GM13977 (cell line): ENCODE measurements at regions not wholly inside any gene's neighbourhood (a gene's known extent, or its start where the extent isn't known, plus 50 kb on each side); places are given as distances from the start of the nearest gene placed in this dataset.

ENCODE experiments used
- DNase-seq: peaks from one replicate; pipeline ENCODE4 v3.0.0; 2012; ENCODE audit warnings: low spot score
- in situ Hi-C: fragments of 300-500 bp; cut with MboI; formaldehyde crosslinking; loops from one replicate; pipeline ENCODE4 v1.12.0; 2022; ENCODE audit warnings: low sequenced_read_pairs, low pct_unique_long_range_greater_than_20kb, mixed read lengths, inconsistent platforms; ENCODE audit not compliant: unreplicated experiment
- TF ChIP-seq, protein P1 (sequence below): IDR thresholded peaks from 2 replicates; pipeline ENCODE4 v1.5.1; 2012; ENCODE audit warnings: mild to moderate bottlenecking, control low read depth; ENCODE audit not compliant: insufficient read depth; ENCODE audit errors: extremely low read depth, missing control alignments

DNA sequence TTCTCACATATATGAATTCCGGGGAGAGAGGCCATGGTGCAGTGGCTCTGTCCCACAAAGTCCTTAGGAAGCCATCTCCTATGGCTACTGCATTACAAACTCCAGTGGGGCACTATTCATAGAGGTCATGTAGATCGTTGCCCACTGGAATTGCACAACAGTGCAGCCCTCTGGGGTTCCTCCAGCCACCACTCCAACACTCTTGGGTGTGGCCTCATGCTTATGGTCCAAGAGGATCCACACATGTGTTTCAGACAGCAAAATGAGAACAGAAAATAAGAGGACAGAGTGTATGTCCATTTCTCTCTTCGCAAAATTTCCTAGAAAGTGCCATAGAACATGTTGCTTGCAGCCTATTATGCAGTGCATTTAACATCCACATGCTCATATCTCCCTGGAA, 444.2 kb upstream of the FAM241A start:
- DNase-seq = no peak
- in situ Hi-C loops = no loop called here
- TF ChIP-seq, protein P1, sequence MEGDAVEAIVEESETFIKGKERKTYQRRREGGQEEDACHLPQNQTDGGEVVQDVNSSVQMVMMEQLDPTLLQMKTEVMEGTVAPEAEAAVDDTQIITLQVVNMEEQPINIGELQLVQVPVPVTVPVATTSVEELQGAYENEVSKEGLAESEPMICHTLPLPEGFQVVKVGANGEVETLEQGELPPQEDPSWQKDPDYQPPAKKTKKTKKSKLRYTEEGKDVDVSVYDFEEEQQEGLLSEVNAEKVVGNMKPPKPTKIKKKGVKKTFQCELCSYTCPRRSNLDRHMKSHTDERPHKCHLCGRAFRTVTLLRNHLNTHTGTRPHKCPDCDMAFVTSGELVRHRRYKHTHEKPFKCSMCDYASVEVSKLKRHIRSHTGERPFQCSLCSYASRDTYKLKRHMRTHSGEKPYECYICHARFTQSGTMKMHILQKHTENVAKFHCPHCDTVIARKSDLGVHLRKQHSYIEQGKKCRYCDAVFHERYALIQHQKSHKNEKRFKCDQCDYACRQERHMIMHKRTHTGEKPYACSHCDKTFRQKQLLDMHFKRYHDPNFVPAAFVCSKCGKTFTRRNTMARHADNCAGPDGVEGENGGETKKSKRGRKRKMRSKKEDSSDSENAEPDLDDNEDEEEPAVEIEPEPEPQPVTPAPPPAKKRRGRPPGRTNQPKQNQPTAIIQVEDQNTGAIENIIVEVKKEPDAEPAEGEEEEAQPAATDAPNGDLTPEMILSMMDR = no peak

DNA sequence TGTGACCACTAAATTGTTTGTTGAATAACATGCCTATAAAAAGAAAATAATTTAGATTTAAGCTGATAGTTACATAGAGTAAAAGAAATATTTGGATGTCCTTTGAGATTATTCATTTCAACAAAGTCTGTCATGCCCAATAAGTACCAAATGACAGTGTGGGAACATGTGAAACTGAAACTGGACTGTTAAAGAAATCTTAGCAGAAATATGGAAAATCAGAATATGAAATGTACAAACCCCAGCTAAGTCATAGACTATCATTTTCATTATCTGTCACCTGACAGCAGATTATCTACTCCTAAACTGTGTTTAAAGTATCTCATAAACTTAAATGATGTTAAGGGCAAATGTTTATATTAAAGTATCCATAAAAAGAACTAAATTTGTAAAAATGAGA, 437.8 kb upstream of the FAM241A start:
- TF ChIP-seq, protein P1 = no peak
- in situ Hi-C loops = no loop called here
- no peak for DNase-seq

DNA sequence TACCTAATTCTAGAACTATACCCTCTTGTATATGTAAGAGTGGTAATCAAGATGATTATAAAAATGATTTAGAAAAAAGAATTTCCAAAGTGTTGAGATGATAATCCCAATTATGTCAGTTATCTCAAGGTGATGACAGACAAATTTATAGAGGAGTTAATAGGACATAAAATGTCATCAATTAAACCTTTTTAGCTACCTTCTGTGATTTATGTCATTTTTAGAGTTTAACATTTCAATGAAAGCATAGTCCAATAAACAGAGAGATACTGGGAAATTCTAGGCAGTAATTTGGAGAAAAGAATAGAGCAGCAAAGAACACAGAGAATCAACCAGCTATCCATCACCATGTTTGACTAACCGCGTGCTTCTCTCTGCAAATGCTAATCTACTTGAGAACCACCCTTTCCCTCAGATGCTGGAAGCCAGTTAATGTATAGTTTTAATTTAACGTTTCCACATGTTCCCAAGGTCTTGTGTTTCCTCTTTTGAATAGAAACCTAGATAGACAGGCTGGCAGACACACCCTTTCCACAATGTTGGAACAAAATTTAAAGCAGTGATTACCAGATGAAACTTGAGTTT, 433.1 kb upstream of the FAM241A start:
- in situ Hi-C loops = no loop called here
- TF ChIP-seq, protein P1 = no peak
- no peak for DNase-seq

DNA sequence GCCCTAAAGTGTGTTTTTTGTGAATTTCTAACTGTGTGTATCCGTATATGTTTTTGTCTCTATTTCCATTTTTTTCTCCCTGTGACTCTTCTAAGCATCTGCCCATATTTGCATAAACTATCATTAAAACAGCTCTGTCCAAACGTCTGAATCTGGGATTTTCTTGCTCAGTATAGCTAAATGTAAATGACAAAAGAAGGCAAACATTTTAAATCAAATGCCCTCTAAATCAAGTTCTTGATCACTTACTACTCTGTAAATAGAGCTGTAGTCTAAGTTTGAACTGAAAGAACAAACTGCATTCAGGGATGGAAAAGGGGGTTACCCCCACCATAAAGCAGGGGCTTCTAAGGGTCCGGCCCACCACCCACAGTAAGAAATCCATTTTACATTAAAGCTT, 432.0 kb upstream of the FAM241A start:
- no peak for DNase-seq
- in situ Hi-C loops = no loop called here
- TF ChIP-seq, protein P1 = no peak

DNA sequence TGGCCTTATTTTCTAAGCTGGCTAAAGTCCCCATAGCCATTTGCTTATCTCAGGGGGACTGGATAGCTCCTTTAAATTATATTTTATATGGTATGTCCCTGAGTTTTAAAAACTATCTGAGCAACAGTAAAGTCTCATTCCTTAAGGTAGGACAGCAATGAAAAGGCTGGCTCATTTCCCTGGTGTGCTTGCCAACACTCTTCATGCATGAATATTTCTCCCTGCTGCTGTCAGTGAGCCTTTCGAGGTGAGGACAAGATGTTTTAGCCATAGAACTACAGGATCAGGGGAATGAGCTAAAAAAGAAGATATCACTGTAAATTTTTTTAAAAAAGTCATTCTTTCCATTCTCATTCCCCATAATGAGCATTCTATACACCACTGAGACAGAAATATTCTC, 427.3 kb upstream of the FAM241A start:
- in situ Hi-C loops = no loop called here
- no peak for DNase-seq
- TF ChIP-seq, protein P1 = no peak

DNA sequence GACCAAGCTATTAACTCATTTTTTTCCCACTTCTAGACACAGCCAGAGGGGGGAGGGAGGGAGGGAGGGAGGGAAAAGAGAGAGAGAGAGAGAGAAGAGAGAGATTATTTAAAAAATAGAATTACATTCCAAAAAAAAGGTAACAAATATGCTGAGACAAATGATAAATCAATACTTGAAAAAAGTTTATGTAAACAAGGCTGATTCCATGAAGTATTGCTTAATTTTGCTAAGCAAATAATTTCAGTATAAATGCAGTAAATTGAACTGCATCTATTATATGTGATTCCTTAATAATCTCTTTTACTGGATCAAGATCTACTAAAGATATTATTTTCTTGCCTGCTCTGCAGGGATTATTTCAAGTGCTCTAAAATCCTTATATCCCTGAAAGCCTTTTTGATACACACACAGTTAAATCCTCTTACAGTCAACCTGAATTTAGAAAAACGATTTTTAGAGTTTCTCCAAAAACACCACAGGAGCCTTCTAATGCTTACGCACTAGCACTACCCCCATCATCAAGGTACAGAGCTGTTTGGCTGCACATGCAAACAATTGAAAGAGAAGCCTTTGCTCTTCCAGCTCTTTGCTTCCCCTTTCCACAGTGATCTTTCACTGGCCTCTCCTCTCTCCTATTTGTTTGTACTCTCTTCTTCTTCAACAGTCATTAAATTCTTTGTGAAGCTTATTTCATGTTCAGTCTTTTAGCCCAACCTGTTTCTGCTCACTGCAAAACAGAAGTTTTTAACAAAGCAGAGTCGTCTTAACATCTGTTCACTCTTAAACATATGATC, 426.3 kb upstream of the FAM241A start:
- in situ Hi-C loops = no loop called here
- DNase-seq = no peak
- TF ChIP-seq, protein P1 = no peak
